Thoracic aorta (tissue), 2 donors: ENCODE measurements at regions not wholly inside any gene's neighbourhood (a gene's known extent, or its start where the extent isn't known, plus 50 kb on each side); places are given as distances from the start of the nearest gene placed in this dataset.

Experiments used
- ATAC-seq: fragments of 150-250 bp; one replicate; pipeline ENCODE4 v1.8.0; 2017; ENCODE audit warnings: low read depth; ENCODE audit not compliant: insufficient number of reproducible peaks, low FRiP score
- DNase-seq: peaks from one replicate; pipeline ENCODE4 v3.0.0-alpha.2; 2020; ENCODE audit warnings: low spot score
- H3K27ac ChIP-seq, 2 donors: fragments of 200-600 bp; sonication (generic); 1 replicate in 1 of 2; 2 replicates in 1 of 2; pipeline ENCODE4 v1.5.1; 2016; ENCODE audit warnings: mild to moderate bottlenecking in 2 of 2, moderate library complexity in 2 of 2
- H3K27me3 ChIP-seq: fragments of 200-600 bp; sonication (generic); replicated peaks from 2 replicates; pipeline ENCODE4 v1.6.0; 2016; ENCODE audit warnings: mild to moderate bottlenecking; ENCODE audit not compliant: insufficient read depth
- H3K36me3 ChIP-seq: fragments of 200-600 bp; sonication (generic); one replicate; pipeline ENCODE4 v1.5.1; 2016
- H3K4me1 ChIP-seq, 2 donors: fragments of 200-600 bp; sonication (generic); 1 replicate in 1 of 2; 2 replicates in 1 of 2; pipeline versions ENCODE4 v1.5.1 to v1.6.0; 2016; ENCODE audit warnings: low read depth in 2 of 2, mild to moderate bottlenecking in 1 of 2; ENCODE audit not compliant: control insufficient read depth in 1 of 2
- H3K4me3 ChIP-seq: fragments of 200-600 bp; sonication (generic); 2 replicates; pipeline ENCODE4 v1.5.1; 2016; ENCODE audit warnings: mild to moderate bottlenecking
- H3K9me3 ChIP-seq: fragments of 200-600 bp; sonication (generic); 2 replicates; pipeline ENCODE4 v1.5.1; 2016
- TF ChIP-seq, protein P1 (sequence below): fragments of 200-600 bp; sonication (generic); IDR thresholded peaks from one replicate; pipeline ENCODE4 v1.5.1; 2019; ENCODE audit warnings: antibody characterized with exemption

GRCh38 chr1:187374742-187375141, 546.0 kb downstream of the PLA2G4A start:
- no peaks in the 10 kb centered on the region for H3K9me3 ChIP-seq
- no peaks in the 10 kb centered on the region for H3K27me3 ChIP-seq
- DNase-seq (no peak), ATAC-seq (no peak)
- H3K4me1 ChIP-seq: no peaks in the 10 kb centered on the region
- no peak overlapping the region for H3K27ac ChIP-seq
- H3K4me3 ChIP-seq: no peak overlapping the region
- TF ChIP-seq, protein P1, sequence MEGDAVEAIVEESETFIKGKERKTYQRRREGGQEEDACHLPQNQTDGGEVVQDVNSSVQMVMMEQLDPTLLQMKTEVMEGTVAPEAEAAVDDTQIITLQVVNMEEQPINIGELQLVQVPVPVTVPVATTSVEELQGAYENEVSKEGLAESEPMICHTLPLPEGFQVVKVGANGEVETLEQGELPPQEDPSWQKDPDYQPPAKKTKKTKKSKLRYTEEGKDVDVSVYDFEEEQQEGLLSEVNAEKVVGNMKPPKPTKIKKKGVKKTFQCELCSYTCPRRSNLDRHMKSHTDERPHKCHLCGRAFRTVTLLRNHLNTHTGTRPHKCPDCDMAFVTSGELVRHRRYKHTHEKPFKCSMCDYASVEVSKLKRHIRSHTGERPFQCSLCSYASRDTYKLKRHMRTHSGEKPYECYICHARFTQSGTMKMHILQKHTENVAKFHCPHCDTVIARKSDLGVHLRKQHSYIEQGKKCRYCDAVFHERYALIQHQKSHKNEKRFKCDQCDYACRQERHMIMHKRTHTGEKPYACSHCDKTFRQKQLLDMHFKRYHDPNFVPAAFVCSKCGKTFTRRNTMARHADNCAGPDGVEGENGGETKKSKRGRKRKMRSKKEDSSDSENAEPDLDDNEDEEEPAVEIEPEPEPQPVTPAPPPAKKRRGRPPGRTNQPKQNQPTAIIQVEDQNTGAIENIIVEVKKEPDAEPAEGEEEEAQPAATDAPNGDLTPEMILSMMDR: no peak
- no peaks in the 10 kb centered on the region for H3K36me3 ChIP-seq

- no peak for DNase-seq
- H3K27me3 ChIP-seq: no peaks in the 10 kb centered on the region
- ATAC-seq: no peak
- H3K4me3 ChIP-seq: no peak overlapping the region
- no peaks in the 10 kb centered on the region for H3K36me3 ChIP-seq
- H3K4me1 ChIP-seq: no peaks in the 10 kb centered on the region
- no peak overlapping the region for H3K27ac ChIP-seq
- TF ChIP-seq, protein P1: no peak
- no peaks in the 10 kb centered on the region for H3K9me3 ChIP-seq
These were observed 554.6 kb downstream of the PLA2G4A start for GRCh38 chr1:187383366-187383765.

- Histone ChIP-seq H3K27me3 (no peaks in the 10 kb centered on the region), H3K27ac (no peak overlapping the region), H3K9me3 (no peaks in the 10 kb centered on the region), H3K4me1 (no peaks in the 10 kb centered on the region), H3K36me3 (no peaks in the 10 kb centered on the region), H3K4me3 (no peak overlapping the region)
- DNase-seq (no peak), ATAC-seq (no peak)
- TF ChIP-seq, protein P1: no peak
These were observed 555.8 kb downstream of the PLA2G4A start for GRCh38 chr1:187384504-187384903.

DNA sequence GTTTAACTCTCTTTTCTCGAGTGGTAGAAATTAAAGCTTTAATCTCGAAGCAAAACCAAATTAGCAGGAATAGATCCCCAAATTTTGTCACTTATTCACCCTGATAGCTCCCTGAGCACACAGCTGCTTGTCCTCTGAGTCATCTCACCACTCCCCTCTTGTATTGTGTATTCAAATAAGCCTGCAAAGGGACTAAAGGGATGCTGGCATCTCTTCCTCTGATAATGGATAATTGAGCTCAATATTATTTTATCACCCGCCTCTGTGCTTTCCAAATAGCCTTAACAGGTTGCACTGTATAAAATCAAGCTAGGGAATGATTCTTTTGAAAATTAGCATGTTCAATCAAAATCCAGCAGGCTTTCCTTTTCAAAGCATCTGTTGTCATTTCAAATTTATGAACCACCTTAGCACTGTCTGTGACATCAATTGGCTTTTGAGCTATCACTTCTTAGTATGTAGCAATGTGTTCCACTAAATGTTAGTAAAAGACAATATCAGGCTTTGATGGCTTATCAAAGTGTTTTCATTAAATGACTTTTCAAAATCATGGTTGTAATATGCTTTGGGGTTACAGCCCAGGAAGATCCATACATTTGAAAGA, 561.6 kb downstream of the PLA2G4A start:
- Histone ChIP-seq H3K27me3 (no peaks in the 10 kb centered on the region), H3K4me1 (no peaks in the 10 kb centered on the region), H3K27ac (no peak overlapping the region), H3K4me3 (no peak overlapping the region), H3K36me3 (no peaks in the 10 kb centered on the region), H3K9me3 (no peaks in the 10 kb centered on the region)
- TF ChIP-seq, protein P1: no peak
- DNase-seq: no peak
- ATAC-seq: no peak

DNA sequence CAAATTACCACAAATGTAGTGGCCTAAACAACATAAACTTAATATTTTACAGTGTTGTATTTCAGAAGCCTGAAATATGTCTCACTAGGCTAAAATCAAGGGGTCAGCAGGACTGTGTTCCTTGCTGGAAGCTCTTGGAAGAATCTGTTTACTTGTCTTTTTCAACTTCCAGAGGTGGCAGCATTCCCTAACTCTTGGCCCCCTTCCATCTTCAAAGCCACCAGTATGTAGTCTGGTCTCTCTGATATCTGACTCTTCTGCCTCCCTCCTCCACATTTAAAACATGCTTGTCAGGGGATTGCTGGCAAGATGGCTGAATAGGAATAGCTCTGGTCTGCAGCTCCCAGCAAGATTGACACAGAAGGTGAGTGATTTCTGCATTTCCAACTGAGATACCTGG, 567.5 kb downstream of the PLA2G4A start:
- DNase-seq (no peak), ATAC-seq (no peak)
- Histone ChIP-seq H3K4me3 (no peak overlapping the region), H3K36me3 (no peaks in the 10 kb centered on the region), H3K27me3 (no peaks in the 10 kb centered on the region), H3K4me1 (no peaks in the 10 kb centered on the region), H3K9me3 (no peaks in the 10 kb centered on the region), H3K27ac (no peak overlapping the region)
- TF ChIP-seq, protein P1: no peak
